HFF-Myc (cell line): ENCODE measurements at regions not wholly inside any gene's neighbourhood (a gene's known extent, or its start where the extent isn't known, plus 50 kb on each side); places are given as distances from the start of the nearest gene placed in this dataset.

Source experiments
- DNase-seq: peaks from one replicate; pipeline ENCODE4 v3.0.0-alpha.2; 2011; ENCODE audit warnings: low read depth; ENCODE audit errors: extremely low read depth
- H3K4me3 ChIP-seq: replicated peaks from 2 replicates; pipeline ENCODE4 v1.5.1; 2011; ENCODE audit warnings: low read depth, mild to moderate bottlenecking, control low read depth, low read length
- CTCF ChIP-seq: IDR thresholded peaks from 2 replicates; pipeline ENCODE4 v1.5.1; 2012; ENCODE audit warnings: mild to moderate bottlenecking, low read depth, low read length, control low read depth; ENCODE audit errors: missing control alignments

DNA sequence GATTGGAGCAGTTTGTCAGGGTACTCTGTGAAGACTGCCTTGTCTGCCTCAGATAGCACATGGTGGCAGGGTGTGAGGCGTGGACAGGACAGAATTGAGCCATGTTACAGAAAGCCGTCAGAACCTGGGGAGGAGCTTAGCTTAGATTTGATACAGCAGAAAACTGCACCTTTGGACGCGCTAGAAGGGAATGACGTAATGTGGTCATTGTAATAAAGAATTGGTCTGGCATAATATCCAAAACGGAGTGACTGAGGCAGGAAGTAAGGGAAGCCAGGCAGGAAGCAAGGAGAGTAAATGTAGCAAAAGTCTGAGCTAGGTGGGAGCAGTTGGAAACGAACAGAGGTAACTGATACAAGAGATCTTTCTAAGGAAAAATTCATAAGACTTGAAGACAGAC is 140.2 kb downstream of the CYB561 start:
- H3K4me3 ChIP-seq, result no peak overlapping the region
- TF ChIP-seq CTCF, result no peak

GRCh38 chr17:63306855-63307254 is 139.3 kb downstream of the CYB561 start:
- TF ChIP-seq CTCF, result no peak
- DNase-seq, result no peak
- H3K4me3 ChIP-seq, result no peak overlapping the region

More for the DNA sequence above, 140.2 kb downstream of the CYB561 start:
- no peak for DNase-seq

GRCh38 chr17:63308272-63308671 is 137.8 kb downstream of the CYB561 start:
- no peak overlapping the region for H3K4me3 ChIP-seq
- TF ChIP-seq CTCF, result no peak
- no peak for DNase-seq

DNA sequence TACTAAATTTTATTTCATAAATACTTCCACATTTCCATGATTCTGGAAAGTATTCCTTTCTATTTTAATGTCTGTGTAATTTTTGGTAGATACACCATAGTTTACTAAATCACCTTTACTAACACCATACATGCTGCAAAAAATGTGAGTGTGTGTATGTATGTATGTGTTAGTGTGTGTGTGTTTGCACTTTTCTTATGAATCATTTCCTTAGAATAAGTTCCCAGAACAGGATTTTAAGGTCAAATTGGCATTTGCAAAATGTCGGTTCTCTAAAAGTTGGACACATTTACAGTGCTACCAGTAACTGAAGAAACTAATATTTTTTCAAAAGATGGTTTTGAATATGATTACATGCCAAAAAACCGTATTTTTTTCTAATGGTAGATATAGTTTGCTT is 137.1 kb downstream of the CYB561 start:
- no peak for TF ChIP-seq CTCF
- no peak for DNase-seq

DNA sequence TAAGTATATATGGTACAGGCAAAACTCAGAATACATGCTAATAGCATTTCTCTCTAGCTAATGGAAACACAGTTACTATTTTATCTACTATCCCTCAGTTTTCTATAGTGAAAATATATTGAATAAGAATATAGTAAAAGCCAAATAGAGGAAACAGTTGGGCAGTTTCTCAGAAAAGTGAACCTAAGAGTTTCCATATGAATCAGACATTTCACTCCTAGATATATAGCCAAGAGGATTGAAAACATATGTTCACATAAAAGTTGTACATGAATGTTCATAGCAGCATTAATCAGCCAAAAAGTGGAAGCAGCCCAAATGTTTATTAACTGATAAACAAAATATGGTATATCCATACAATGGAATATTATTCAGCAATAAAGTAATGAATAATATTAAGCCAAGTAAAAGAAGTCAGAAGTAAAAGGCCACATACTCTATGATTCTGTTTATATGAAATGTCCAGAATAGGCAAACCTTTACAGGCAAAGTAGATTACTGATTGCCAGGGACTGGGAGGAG is 134.6 kb downstream of the CYB561 start:
- no peak for TF ChIP-seq CTCF
- no peak overlapping the region for H3K4me3 ChIP-seq
- DNase-seq, result no peak

More for the DNA sequence above, 137.1 kb downstream of the CYB561 start:
- H3K4me3 ChIP-seq, result no peak overlapping the region

GRCh38 chr17:63314761-63315160 is 131.3 kb downstream of the CYB561 start:
- no peak for TF ChIP-seq CTCF

GRCh38 chr17:63316100-63316499 is 130.0 kb downstream of the CYB561 start:
- no peak overlapping the region for H3K4me3 ChIP-seq
- no peak for TF ChIP-seq CTCF
- DNase-seq, result no peak

More at GRCh38 chr17:63314761-63315160, 131.3 kb downstream of the CYB561 start:
- H3K4me3 ChIP-seq, result no peak overlapping the region
- DNase-seq, result no peak
